Inferior parietal cortex (tissue), 1 donor: ENCODE measurements at regions not wholly inside any gene's neighbourhood (a gene's known extent, or its start where the extent isn't known, plus 50 kb on each side); places are given as distances from the start of the nearest gene placed in this dataset.
"Not testable (repeated sequence)": the region's sequence is repeated elsewhere in the genome, so short reads cannot be mapped to it uniquely, and the experiment has no call there.

Source experiments
- DNase-seq: peaks from one replicate; pipeline ENCODE4 v3.0.0-alpha.2; 2016; ENCODE audit errors: extremely low spot score

DNA sequence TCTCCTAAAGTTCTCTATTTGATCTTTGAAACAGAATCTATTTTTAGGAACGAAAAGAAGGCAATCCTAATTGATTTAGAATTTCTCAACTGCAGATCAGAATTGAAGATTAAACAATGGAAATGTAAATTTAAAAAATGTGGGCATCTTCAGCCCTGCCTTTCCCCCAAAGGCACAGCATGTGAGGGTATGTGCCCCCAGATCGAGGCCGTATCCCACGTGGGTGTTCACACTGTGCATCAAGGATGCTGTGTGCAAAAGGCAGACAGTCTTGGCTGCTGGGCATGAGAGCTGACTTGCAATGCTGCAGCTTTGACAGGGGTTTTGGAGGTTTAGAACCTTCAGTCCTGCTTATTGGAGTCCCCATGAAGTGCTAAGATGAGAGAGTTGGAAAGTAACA lies 346.3 kb downstream of the VRK1 start:
- DNase-seq = no peak

DNA sequence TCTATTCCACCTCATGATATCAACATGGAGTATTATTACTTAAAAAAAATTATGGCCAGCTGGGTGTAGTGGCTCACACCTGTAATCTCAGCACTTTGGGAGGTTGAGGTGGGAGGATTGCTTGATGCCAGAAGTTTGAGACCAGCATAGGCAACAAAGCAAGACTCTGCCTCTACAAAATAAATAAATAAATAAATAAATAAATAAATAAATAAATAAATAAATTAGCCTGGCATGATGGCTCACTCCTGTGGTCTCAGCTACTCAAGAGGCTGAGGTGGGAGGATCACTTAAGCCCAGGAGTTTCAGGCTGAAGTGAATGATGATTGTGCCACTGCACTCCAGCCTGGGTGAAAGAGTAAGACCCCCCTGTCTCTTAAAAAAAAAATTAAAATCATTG lies 350.8 kb downstream of the VRK1 start:
- not testable (repeated sequence) for DNase-seq

DNA sequence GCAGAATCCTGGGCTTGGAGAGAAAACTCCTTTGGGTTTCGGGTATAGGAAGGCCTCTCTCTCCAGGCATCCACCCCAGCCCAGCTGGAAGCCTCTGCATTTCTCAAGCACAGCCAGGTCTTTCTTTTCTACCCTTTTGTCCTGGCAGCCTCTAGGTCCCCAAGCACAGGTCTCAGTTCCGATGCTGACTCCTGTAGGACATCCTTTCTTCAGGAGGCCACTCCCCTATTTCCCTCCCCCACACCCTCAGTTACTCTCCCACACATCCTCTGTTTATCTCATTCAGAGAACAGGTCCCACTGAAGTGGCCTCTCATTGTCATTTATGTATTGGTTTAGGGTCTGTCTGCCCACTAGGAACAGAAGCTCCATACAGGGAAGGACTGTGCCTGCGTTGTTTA lies 352.6 kb downstream of the VRK1 start:
- DNase-seq = no peak

DNA sequence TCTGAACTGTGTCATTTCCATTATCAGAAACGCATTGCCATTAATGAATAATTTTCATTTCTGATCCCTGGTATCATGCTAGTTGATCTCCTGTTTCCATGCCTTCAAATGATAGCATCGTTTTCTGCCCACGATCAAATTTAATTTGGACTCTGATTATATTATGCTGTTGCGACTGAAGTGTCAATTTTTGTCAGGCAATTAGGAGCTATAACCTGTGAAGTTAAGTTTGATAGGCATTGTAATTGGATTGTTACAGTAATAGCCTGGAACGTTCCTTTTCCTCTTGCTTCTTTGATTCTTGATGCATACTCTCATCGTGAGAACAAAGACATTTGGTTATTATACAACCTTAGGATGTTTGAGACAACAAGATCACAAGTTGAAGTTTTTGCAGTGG lies 356.3 kb downstream of the VRK1 start:
- no peak for DNase-seq

DNA sequence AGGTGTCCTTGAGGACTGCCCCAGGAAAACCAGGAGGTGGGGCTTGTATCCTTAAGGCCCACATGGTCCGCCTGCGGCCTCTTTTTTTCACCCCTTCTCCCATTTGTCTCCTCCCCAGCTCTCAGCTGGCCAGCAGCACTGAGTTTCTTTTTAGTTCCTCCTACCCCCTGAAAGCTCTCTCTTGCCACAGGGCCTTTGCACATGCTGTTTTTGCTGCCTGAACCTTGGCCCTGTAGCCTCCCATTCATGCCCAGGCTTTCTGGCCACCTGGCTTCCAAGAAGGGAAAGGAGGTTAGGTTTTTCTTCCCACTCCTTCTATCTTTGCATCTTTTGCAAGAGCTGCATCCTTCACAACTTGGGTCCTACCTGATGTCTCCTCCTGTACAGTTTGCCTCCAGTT lies 358.1 kb downstream of the VRK1 start:
- DNase-seq = no peak

DNA sequence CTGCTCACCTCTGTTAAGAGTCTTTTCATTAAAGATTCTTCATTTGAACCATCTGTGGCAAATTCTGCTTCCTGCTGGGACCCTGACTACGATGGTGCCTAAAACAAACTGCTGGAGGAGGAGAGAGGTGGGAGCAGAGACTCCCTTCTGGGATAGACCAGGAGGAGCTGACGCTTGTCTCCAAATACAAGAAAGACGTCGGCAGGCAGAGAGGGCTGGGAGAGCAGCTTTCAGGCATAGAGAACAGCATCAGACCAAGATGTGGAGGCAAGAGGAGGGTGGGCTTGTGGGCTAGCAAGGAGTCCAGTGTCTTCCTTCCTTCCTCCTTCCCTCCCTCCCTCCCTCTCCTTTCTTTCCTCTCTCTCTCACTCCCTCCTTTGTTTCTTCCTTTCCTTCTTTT lies 358.6 kb downstream of the VRK1 start:
- no peak for DNase-seq

DNA sequence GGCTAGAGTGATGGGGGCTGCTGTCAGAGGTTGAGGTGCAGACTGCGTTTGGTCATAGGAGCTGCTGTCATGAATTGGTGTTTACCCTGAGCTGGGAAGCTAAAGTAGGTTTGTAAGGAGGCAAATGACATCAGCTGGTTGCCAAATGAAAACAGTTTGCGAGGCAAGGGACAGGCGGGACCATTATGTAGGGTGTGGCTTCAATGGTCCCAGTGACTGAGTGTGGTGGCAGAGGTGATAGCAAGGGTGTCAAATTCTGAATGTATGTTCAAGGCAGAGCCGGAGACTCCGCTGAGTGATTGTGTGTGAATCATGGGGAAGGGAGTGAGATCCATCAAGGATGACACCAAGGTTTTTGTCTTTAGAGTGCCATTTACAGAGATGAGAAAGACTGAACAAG lies 359.5 kb downstream of the VRK1 start:
- no peak for DNase-seq

DNA sequence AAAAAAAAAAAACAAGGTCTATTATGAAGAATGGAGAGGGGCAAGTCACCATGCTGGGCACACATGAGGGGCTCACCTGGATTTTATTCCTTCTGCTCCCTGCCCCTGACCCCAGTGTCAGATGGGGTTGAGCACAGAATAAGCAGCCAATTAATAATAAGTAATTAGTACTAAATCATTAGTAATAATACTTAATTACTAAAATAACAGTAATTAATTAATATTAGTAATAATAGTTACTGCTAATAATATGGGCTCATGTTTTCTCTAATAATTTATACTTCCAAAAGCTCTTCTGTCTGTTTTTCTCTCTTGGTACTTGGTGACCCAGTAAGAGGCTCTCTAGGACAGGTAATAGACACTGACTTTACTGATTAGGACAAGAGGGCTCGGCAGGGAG lies 360.9 kb downstream of the VRK1 start:
- DNase-seq = no peak

DNA sequence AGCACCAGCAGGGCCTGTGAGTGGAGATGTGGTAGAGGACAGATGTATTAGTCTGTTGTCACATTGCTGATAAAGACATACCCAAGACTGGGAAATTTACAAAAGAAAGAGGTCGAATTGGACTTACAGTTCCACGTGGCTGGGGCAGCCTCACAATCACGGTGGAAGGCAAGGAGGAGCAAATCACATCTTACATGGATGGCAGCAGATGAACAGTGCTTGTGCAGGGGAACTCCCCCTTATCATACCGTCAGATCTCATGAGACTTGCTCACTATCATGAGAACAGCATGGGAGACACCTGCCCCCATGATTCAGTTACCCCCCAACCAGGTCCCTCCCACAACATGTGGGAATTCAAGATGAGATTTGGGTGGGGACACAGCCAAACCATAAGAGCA lies 361.9 kb downstream of the VRK1 start:
- DNase-seq = no peak

DNA sequence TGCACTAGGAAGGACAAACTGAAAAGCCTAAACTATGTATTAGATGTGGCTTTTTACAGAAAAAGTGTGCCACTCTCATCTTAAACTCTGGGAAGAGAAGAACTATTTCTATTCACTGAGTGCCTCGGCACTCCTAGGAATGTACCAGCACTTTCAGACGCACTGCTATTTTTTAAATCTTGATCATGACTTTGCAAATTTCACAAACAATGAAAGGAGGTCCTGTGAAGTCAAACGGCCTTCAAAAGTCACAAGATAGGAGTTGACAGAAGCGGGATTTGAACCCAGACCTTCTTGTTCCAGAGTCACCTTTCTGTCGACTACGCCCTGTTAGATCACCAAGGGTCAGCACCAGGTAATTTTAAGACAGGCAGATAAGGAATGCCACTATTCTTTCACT lies 365.4 kb downstream of the VRK1 start:
- DNase-seq = no peak

DNA sequence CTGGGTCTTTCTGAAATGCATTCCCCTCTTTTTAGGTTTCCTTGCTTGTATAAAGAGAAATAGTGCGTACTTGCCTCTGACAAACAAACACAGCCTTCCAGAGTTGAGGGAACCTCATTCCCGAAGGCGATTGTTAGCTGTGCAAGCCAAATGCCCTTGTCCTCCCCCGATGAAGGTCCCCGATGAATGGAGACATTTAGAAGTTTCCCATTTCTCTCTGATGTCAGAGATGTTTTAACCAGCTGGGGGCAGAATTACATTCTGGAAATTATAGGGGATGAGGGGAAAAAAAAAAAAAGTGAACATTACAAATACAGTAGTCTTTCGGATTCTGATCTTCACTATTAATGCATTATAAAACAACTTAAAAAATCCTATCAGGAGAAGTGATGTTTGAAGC lies 366.8 kb downstream of the VRK1 start:
- DNase-seq = peak; percentile 30

DNA sequence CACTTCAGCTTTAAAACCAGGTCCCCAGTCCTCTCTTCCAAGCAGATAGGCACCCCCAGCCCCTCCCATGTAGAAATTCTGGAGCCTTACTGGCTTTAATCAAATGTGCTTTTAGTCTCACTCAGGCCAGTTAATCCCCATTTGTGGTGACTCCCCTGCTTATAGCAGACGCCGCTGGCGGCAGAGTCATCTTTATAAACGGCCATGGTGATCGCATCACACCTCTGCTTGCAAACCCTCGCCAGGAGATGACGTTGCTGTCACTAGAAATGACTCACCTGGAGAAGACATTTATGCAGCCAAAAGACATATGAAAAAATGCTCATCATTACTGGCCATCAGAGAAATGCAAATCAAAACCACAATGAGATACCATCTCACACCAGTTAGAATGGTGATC lies 369.3 kb downstream of the VRK1 start:
- DNase-seq = no peak

DNA sequence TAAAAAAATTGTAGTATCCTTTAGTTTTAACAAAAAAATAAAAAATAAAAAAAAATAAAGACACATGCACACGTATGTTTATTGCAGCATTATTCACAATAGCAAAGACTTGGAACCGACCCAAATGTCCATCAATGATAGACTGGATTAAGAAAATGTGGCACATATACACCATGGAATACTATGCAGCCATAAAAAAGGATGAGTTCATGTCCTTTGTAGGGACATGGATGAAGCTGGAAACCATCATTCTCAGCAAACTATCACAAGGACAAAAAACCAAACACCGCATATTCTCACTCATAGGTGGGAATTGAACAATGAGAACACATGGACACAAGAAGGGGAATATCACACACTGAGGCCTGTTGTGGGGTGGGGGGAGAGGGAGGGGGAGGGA lies 370.4 kb downstream of the VRK1 start:
- not testable (repeated sequence) for DNase-seq

DNA sequence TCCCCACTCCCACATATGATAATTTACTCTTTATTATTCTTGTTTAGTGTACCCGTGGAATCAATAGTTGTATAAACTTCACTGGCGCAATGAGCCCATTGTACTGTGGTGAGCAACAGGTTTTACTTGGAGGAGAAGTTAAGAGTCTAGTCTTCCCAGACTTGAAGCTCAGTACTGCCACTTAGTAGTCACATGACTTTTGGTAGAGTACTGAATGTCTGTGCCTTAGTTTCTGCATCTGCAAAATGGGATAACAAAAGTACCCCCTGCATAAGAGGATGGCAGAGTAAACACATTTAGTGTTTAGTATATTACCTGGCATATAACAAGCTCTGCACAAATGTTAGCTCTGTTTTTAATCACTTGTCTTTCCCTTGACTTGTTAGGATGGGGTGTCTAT lies 375.5 kb downstream of the VRK1 start:
- DNase-seq = no peak

DNA sequence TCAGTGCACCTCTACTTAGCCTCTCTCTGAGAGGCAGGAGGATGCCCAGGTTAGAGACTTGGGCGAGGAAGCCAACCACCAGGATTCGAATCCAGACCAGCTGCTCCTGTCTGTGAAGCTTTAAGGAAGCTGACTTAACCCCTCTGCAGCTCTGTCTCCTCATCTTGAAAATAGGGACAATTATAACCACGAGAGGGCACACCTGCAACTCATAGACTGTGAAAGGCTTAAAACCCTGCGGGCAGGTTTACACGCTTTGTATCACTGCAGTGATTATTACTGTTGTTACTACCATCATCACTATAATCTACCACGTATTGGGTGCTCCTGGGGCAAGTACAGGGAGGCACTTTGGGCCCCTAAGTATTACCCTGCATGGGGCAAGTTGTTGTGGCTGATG lies 379.8 kb downstream of the VRK1 start:
- no peak for DNase-seq

DNA sequence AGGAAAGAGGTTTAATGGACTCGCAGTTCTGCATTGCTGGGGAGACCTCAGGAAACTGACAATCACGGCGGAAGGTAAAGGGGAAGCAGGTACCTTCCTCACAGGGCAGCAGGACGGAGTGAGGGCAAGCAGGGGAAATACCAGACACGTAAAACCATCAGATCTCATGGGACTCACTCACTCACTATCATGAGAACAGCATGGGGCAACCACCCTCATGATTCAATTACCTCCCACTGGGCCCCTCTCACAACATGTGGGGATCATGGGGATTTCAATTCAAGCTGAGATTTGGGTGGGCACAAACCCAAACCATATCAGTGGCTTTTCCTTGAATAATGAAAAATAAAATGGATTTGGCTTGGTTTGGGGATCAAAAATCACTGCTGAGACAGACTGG lies 380.5 kb downstream of the VRK1 start:
- DNase-seq = no peak

DNA sequence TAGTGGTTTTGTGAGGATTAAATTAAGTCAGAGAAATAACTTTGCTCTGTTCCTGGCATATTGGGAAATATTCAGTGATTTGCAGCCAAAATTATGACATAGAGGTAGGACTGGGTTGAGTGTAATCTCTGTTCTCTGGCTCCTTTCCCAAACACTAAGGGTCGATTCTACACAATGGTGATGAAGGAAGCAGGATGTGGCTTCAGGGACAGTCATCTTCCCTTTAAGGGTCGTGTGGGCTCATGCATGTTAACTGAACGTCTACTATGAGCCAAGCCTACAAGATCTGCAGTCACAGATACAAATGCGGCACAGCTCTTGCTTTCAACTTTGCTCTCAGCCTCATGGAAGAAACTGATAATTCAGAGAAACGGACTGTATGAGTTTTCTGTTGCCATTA lies 381.6 kb downstream of the VRK1 start:
- no peak for DNase-seq

DNA sequence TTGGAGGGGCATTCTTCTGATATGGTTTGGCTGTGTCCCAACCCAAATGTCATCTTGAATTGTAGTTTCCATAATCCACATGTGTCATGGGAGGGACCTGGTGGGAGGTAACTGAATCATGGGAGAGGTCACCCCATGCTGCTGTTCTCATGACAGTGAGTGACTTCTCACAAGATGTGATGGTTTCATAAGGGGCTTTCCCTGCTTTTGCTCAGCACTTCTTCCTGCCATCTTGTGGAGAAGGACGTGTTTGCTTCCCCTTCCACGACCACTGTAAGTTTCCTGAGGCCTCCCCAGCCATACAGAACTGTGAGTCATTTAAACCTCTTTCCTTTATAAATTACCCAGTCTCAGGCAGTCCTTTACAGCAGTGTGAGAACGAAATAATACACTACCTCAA lies 382.4 kb downstream of the VRK1 start:
- no peak for DNase-seq

DNA sequence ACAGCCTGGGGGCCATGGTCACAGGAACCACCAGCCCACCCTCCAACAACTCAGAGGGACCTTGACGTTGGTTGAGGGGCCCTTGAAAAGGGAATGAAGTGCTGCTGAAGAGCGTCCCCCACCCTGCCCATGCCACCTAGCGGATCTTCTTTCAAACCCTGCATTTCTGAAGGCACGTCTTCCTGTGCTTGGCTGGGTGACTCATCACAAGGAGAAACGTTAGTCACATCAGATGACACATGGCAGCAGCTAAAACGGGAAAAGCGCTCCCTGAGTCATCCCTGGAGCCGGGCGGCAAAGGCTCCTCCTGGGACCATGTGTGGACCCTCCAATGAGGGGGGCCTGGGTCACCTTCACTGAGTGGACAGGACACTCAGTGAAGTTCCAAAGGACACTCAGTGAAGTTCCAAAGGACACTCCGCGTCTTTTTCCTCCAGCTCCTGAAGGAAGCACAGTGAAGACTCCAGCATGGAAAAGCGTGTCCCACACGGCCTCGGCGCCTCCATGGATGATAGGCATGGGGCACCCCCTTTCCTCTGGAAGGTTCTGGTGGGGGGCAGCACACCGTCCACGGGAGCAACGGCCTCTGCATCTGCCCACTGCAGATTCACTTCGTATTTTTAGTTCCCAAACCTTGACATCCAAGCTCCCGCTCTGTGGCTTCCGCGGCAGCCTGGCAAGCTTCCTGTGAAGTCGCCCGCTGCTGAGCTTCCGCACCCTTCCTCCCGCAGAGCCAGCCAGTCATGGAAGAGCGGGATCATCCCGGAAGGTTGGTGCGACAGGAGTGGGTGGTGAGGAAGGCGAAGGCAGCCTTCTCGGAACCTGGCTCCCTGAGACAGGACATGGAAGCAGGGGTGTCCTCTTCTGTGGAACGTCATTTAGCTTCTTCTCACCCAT lies 383.4 kb downstream of the VRK1 start:
- peak; percentile 63 for DNase-seq

DNA sequence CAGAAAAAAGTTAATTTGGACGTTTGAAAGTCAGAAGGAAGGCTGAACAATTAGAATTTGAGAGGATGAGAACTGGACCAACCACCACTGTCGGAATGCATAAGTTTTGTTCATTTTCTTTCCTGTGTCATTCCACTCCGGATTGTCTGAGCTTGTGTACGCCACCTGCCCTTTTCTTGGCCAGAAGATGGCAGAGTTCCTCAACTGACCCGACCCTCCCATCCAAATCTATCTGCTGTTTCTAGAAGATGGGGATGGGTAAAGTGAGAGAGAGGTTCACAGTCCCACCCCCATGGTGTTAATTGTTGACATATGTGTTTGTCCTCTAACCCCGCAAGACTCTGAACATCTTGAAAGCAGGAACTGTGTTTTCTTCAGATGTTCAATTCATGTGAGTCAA lies 388.0 kb downstream of the VRK1 start:
- no peak for DNase-seq

DNA sequence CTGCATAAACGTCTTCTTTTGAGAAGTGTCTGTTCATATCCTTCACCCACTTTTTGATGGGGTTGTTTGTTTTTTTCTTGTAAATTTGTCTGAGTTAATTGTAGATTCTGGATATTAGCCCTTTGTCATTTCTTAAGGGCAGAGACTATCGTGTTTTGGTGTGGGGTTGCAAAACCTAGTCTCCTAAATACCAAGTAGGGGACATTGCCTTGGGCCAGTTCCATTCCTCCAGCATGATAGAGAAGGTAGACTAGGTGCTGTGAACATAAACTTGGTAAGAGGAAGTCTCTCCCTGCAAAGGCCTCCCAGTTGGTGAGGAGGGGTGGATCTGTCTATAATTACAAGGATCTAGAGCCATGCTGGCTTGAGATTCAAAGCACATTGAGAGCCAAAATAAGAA lies 390.7 kb downstream of the VRK1 start:
- DNase-seq = no peak

DNA sequence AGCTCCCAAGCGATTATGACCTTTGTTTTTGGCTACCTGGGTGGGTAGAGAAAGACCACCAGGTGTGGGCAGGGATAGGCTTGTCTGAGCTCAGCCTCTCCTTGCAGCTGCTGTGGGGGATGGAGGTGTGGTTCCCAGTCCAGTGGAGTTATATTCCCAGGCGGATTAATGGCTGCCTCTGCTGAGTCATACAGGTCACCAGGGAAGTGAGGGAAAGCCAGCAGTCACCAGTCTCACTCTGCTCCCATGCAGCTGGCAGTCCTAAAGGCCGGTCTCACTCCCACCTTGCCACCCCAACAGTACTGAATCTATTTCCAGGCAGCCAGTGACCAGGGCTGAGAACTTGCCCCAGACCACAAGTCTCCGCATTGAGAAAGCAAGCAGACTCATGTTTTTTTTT lies 399.2 kb downstream of the VRK1 start:
- no peak for DNase-seq

DNA sequence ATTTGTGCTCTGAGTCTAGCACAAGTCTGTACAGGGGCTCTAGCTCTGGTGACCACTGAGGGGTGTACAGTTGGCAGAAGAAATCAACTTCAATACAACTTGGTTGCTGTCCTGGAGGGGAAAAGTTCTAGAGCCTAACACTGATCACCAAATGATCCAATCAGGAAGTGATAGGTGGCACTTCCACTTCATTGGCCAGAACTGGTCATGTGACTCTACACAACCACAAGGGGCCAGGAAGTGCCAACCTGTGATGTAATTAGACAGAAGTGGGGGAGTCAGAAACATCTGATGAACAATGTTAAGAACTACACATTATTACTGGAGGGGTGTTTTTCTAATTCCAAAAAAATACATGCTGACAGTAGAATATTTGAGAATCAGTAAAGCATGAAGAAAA lies 401.6 kb downstream of the VRK1 start:
- no peak for DNase-seq

DNA sequence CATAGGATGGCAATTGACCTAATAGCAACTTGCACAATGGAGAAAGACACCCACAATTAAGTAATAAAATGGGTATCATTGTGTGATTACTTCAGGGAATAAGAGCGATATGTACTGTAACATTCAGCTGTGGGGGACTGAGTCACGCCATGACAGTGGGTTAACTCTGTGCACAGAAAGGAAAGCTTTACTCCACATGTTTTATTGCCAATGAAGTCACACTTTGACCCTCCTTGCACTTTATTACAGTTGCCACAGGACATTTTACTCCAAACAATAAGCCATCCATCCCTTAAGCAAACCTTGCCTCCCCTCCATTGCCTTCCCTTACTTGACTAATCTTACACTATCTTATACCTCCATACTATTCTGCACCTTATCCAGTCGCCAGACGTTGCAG lies 403.1 kb downstream of the VRK1 start:
- no peak for DNase-seq
